Panc1 (cell line): ENCODE measurements at regions not wholly inside any gene's neighbourhood (a gene's known extent, or its start where the extent isn't known, plus 50 kb on each side); places are given as distances from the start of the nearest gene placed in this dataset.

Experiments
- ATAC-seq: fragments of 200-7000 bp; cut with Tn5 transposase; 2 replicates; pipeline ENCODE4 v1.9.1; 2020; ENCODE audit warnings: mild to moderate bottlenecking, moderate library complexity
- BruUV-seq: library from RNA; stranded (reverse); fragments of 400-500 nt; replicated peaks from 2 replicates; lab custom pipeline; 2021; lab: Mats Ljungman, UMichigan
- CTCF ChIA-PET: fragments of 300-600 bp; sonication (Branson Sonifier 250); formaldehyde crosslinking; loops from one replicate; lab custom pipeline; 2022; ENCODE audit warnings: antibody characterized with exemption; lab: Charles Lee
- POLR2A ChIA-PET: fragments of 300-600 bp; sonication (Branson Sonifier 250); formaldehyde crosslinking; loops from one replicate; lab custom pipeline; 2022; ENCODE audit warnings: antibody characterized with exemption; lab: Charles Lee
- DNase-seq: peaks from one replicate; pipeline ENCODE4 v3.0.0-alpha.2; 2010; ENCODE audit warnings: low read depth, low spot score
- H3K27ac ChIP-seq: 2 replicates; pipeline ENCODE4 v1.5.1; 2011; ENCODE audit warnings: mild to moderate bottlenecking, low read length, inconsistent platforms
- H3K27me3 ChIP-seq: fragments of 200-500 bp; sonication (Bioruptor generic); 2 replicates; pipeline ENCODE4 v1.6.0; 2014; ENCODE audit warnings: low read length, inconsistent platforms; ENCODE audit not compliant: control insufficient read depth, insufficient read depth
- H3K36me3 ChIP-seq: fragments of 200-500 bp; sonication (Bioruptor generic); 2 replicates; pipeline ENCODE4 v1.5.1; 2014; ENCODE audit warnings: inconsistent platforms, mild to moderate bottlenecking, low read length, moderate library complexity; ENCODE audit not compliant: control insufficient read depth, insufficient read depth
- H3K4me1 ChIP-seq: 2 replicates; pipeline ENCODE4 v1.5.1; 2011; ENCODE audit warnings: inconsistent platforms, mild to moderate bottlenecking, low read length, moderate library complexity; ENCODE audit not compliant: control insufficient read depth, insufficient read depth
- H3K4me3 ChIP-seq, 2 experiments: 2 replicates each; pipeline ENCODE4 v1.5.1; 2011 to 2012; ENCODE audit warnings: low read depth in 2 of 2, low read length in 2 of 2, mild to moderate bottlenecking in 2 of 2, inconsistent platforms in 1 of 2, moderate library complexity in 1 of 2
- H3K9me3 ChIP-seq: fragments of 200-500 bp; sonication (Bioruptor generic); 2 replicates; pipeline ENCODE4 v1.5.1; 2014; ENCODE audit warnings: low read depth, mild to moderate bottlenecking, inconsistent platforms, low read length, moderate library complexity; ENCODE audit not compliant: control insufficient read depth, insufficient read depth
- POLR2AphosphoS5 ChIP-seq: IDR thresholded peaks from 2 replicates; pipeline ENCODE4 v1.6.1; 2012; ENCODE audit warnings: mild to moderate bottlenecking, low read depth, low read length, moderate library complexity
- SIN3A ChIP-seq: IDR thresholded peaks from 2 replicates; pipeline ENCODE4 v1.6.1; 2012; ENCODE audit warnings: low read depth, mild to moderate bottlenecking, low read length, moderate library complexity, borderline replicate concordance; ENCODE audit not compliant: insufficient read depth
- TCF7L2 ChIP-seq: IDR thresholded peaks from 2 replicates; pipeline ENCODE4 v1.6.1; 2011; ENCODE audit warnings: mild to moderate bottlenecking, low read depth, low read length, inconsistent platforms
- in situ Hi-C: cut with HindIII; loops from 2 replicates; pipeline ENCODE4 v1.10.0; 2016; ENCODE audit warnings: low sequenced_read_pairs, low pct_unique_long_range_greater_than_20kb
- intact Hi-C: fragments of 100-400 bp; cut with micrococcal nuclease; formaldehyde crosslinking; loops from one replicate; pipeline ENCODE4 v1.10.0; 2022; ENCODE audit not compliant: unreplicated experiment
- TF ChIP-seq, protein P1 (sequence below), 2 experiments: IDR thresholded peaks; 2 replicates each; pipeline ENCODE4 v1.6.1; 2011 to 2012; ENCODE audit warnings: low read depth in 2 of 2, control low read depth in 1 of 2, low read length in 1 of 2, mild to moderate bottlenecking in 1 of 2, moderate library complexity in 1 of 2; ENCODE audit not compliant: insufficient read depth in 1 of 2
- TF ChIP-seq, protein P2 (sequence below): fragments of 450-650 bp; IDR thresholded peaks from 2 replicates; pipeline ENCODE4 v1.5.1; 2017; ENCODE audit warnings: mild to moderate bottlenecking

DNA sequence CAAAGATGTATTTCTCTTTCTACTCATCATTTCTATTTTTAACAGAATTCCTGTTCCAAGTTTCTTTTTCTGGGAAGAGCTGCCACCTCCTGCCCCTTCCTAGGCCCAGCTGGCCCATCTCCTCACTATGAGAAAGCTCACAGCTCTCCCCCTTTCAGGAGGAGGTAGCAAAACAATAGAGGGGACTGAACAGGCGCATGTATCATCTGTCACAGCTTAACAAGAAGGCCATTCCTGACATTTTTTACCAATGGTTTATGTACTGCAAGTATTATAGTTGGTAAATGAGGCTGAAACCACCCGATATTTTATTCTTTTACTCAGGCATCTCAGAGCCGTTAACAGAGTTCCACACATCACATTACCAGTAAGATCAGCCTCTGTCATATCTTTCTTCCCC, 103.7 kb upstream of the MTHFD1L start:
- no peak for DNase-seq
- BruUV-seq, result no TSS peak
- Histone ChIP-seq H3K36me3 (no peaks in the 10 kb centered on the region), H3K4me3 (no peak overlapping the region), H3K4me1 (no peaks in the 10 kb centered on the region), H3K27ac (no peak overlapping the region), H3K27me3 (no peaks in the 10 kb centered on the region; the same call in 1 of the 2 replicates), H3K9me3 (no peaks in the 10 kb centered on the region)
- ChIA-PET CTCF (no interaction called here), POLR2A (no interaction called here)
- in situ Hi-C loops, result no loop called here
- no peak for TF ChIP-seq TCF7L2
- TF ChIP-seq, protein P1, sequence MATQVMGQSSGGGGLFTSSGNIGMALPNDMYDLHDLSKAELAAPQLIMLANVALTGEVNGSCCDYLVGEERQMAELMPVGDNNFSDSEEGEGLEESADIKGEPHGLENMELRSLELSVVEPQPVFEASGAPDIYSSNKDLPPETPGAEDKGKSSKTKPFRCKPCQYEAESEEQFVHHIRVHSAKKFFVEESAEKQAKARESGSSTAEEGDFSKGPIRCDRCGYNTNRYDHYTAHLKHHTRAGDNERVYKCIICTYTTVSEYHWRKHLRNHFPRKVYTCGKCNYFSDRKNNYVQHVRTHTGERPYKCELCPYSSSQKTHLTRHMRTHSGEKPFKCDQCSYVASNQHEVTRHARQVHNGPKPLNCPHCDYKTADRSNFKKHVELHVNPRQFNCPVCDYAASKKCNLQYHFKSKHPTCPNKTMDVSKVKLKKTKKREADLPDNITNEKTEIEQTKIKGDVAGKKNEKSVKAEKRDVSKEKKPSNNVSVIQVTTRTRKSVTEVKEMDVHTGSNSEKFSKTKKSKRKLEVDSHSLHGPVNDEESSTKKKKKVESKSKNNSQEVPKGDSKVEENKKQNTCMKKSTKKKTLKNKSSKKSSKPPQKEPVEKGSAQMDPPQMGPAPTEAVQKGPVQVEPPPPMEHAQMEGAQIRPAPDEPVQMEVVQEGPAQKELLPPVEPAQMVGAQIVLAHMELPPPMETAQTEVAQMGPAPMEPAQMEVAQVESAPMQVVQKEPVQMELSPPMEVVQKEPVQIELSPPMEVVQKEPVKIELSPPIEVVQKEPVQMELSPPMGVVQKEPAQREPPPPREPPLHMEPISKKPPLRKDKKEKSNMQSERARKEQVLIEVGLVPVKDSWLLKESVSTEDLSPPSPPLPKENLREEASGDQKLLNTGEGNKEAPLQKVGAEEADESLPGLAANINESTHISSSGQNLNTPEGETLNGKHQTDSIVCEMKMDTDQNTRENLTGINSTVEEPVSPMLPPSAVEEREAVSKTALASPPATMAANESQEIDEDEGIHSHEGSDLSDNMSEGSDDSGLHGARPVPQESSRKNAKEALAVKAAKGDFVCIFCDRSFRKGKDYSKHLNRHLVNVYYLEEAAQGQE (IDR thresholded peaks at IDR 0.05; ENCODE audit: insufficient read depth in 1 of 2, low read depth in 2 of 2, low read length in 1 of 2), result no peak
- TF ChIP-seq POLR2AphosphoS5, result no peak
- TF ChIP-seq, protein P2, sequence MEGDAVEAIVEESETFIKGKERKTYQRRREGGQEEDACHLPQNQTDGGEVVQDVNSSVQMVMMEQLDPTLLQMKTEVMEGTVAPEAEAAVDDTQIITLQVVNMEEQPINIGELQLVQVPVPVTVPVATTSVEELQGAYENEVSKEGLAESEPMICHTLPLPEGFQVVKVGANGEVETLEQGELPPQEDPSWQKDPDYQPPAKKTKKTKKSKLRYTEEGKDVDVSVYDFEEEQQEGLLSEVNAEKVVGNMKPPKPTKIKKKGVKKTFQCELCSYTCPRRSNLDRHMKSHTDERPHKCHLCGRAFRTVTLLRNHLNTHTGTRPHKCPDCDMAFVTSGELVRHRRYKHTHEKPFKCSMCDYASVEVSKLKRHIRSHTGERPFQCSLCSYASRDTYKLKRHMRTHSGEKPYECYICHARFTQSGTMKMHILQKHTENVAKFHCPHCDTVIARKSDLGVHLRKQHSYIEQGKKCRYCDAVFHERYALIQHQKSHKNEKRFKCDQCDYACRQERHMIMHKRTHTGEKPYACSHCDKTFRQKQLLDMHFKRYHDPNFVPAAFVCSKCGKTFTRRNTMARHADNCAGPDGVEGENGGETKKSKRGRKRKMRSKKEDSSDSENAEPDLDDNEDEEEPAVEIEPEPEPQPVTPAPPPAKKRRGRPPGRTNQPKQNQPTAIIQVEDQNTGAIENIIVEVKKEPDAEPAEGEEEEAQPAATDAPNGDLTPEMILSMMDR, result no peak
- TF ChIP-seq SIN3A, result no peak
- no peak for ATAC-seq
- intact Hi-C loops, result no loop called here

DNA sequence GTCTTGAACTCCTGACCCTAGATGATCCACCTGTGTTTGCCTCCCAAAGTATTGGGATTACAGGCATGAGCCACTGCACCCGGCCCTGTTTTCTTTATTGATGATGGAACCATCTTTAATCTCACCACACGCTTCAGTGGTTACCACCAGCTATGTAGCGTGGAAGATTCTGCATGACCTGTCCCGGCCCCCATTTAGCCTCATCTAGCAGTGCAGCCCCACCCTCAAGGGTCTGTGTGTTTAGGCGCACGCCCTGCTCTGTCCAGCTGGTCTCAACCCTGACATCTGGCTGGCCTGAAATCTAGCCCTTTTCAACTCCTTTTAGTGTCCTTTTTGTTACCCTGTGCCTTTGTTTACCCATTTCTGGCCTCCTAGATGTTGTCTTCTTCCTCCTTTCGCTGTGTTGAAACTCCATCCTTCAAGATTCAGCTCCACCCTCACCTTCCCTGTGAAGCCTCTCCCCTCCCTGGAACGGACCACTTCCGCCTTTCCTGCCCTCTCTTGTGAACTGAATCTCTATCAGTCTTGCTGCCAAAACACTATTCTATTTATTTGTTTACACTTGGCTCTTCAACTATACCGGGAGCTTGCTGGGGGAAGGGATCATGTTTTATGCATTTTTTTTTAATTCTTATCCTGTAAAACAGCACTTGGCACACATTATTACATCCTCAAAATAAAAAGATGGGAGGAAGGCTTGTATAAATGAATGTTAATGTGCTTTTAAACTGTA, 101.0 kb upstream of the MTHFD1L start:
- no peak for DNase-seq
- H3K4me3 ChIP-seq, result no peak overlapping the region
- no peaks in the 10 kb centered on the region for H3K36me3 ChIP-seq
- CTCF ChIA-PET, result no interaction called here
- ATAC-seq, result no peak
- TF ChIP-seq, protein P1 (IDR thresholded peaks at IDR 0.05; ENCODE audit: insufficient read depth in 1 of 2, low read depth in 2 of 2, low read length in 1 of 2), result no peak
- TF ChIP-seq, protein P2, result no peak
- TF ChIP-seq TCF7L2, result no peak
- no peak for TF ChIP-seq POLR2AphosphoS5
- no peak overlapping the region for H3K27ac ChIP-seq
- POLR2A ChIA-PET, result interaction anchor here (0.6 kb wide), 1 partner anchor 198 kb away, joined by 4 read pairs; no protein-coding TSS in a partner anchor
- H3K9me3 ChIP-seq, result no peaks in the 10 kb centered on the region
- no TSS peak for BruUV-seq
- no peaks in the 10 kb centered on the region for H3K4me1 ChIP-seq
- in situ Hi-C loops, result no loop called here
- peaks cover 3% of the 10 kb centered on the region; the same call in 1 of the 2 replicates for H3K27me3 ChIP-seq
- intact Hi-C loops, result no loop called here
